ENCODE measurements at regions not wholly inside any gene's neighbourhood (a gene's known extent, or its start where the extent isn't known, plus 50 kb on each side); places are given as distances from the start of the nearest gene placed in this dataset.

DNA sequence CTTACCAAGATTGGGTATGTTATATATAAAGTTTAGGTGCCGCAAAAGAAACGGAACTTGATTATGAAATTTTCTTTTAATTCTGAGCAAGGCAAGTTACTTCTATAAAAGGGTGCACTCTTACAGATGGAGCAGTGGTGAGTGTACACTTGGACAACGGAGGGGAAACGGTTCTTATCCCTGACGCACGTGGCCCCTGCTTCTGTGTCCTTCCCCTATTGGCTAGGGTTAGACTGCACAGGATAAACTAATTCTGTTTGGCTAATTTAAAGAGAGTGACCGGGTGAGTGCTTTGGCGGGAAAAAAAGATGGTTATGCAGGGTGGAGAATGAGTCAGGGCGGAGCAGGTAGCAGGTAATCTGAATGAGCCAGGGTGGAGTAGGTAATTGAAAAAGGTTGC lies 149.5 kb downstream of the GC start:
- no peaks in the 10 kb centered on the region for H3K9me3 ChIP-seq (ENCODE audit: low read depth)
- H3K27ac ChIP-seq, result no peak overlapping the region
- no peak overlapping the region for H3K4me3 ChIP-seq
- H3K4me1 ChIP-seq (ENCODE audit: low read depth), result no peaks in the 10 kb centered on the region
- DNase-seq (ENCODE audit: low read depth in 1 of 2, low spot score in 1 of 2), result no peak
- no peaks in the 10 kb centered on the region for H3K36me3 ChIP-seq
- H3K27me3 ChIP-seq, result no peaks in the 10 kb centered on the region
- TF ChIP-seq, protein P1, sequence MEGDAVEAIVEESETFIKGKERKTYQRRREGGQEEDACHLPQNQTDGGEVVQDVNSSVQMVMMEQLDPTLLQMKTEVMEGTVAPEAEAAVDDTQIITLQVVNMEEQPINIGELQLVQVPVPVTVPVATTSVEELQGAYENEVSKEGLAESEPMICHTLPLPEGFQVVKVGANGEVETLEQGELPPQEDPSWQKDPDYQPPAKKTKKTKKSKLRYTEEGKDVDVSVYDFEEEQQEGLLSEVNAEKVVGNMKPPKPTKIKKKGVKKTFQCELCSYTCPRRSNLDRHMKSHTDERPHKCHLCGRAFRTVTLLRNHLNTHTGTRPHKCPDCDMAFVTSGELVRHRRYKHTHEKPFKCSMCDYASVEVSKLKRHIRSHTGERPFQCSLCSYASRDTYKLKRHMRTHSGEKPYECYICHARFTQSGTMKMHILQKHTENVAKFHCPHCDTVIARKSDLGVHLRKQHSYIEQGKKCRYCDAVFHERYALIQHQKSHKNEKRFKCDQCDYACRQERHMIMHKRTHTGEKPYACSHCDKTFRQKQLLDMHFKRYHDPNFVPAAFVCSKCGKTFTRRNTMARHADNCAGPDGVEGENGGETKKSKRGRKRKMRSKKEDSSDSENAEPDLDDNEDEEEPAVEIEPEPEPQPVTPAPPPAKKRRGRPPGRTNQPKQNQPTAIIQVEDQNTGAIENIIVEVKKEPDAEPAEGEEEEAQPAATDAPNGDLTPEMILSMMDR (IDR thresholded peaks at IDR 0.05; ENCODE audit: low read depth, low read length), result no peak

DNA sequence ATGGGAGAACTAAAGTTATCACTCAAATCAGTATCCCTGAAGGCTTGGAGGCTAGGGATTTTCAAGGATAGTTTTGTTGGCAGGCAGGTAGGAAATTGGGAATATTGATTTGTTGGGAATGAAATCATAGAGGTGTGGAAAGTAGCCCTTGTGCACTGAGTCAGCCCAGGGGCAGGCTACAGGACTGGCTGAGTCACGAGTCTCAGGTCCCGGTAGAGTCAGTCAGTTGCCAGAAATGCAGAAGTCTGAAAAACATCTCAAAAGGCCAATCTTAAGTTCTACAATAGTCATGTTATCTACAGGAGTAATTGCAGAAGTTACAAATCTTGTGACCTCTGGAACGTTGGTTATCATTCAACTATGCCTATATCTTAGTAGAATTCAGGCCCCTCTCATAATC lies 153.1 kb downstream of the GC start:
- no peaks in the 10 kb centered on the region for H3K36me3 ChIP-seq
- DNase-seq (ENCODE audit: low read depth in 1 of 2, low spot score in 1 of 2), result no peak
- no peaks in the 10 kb centered on the region for H3K27me3 ChIP-seq
- no peak overlapping the region for H3K4me3 ChIP-seq
- no peaks in the 10 kb centered on the region for H3K9me3 ChIP-seq (ENCODE audit: low read depth)
- H3K4me1 ChIP-seq (ENCODE audit: low read depth), result no peaks in the 10 kb centered on the region
- no peak overlapping the region for H3K27ac ChIP-seq
- TF ChIP-seq, protein P1 (IDR thresholded peaks at IDR 0.05; ENCODE audit: low read depth, low read length), result no peak

DNA sequence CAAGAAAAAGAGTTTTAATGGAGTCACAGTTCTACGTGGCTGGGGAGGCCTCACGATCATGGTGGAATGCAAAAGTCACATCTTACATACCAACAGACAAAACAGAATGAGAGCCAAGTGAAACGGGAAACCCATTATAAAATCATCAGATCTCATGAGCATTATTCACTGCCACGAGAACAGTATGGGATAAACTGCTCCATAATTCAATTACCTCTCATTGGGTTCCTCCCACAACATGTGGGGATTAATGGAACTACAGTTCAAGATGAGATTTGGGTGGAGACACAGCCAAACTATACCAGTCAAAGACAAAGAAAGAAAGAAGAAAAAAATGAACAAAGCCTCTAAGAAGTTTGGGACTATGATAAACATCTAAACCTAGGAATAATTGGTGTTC lies 158.9 kb downstream of the GC start:
- no peak overlapping the region for H3K27ac ChIP-seq
- H3K4me3 ChIP-seq, result no peak overlapping the region
- H3K27me3 ChIP-seq, result no peaks in the 10 kb centered on the region
- no peaks in the 10 kb centered on the region for H3K4me1 ChIP-seq (ENCODE audit: low read depth)
- TF ChIP-seq, protein P1 (IDR thresholded peaks at IDR 0.05; ENCODE audit: low read depth, low read length), result no peak
- no peaks in the 10 kb centered on the region for H3K36me3 ChIP-seq
- no peak for DNase-seq (ENCODE audit: low read depth in 1 of 2, low spot score in 1 of 2)
- H3K9me3 ChIP-seq (ENCODE audit: low read depth), result no peaks in the 10 kb centered on the region

Data from cardiac muscle cell (in vitro differentiated cells and primary cell).